Stimulated activated CD8-positive, alpha-beta memory T cell treated with anti-CD3 and anti-CD28 coated beads, Interleukin-7, amount 100 ng/mL, for 1 hour (primary cell): ENCODE measurements at regions not wholly inside any gene's neighbourhood (a gene's known extent, or its start where the extent isn't known, plus 50 kb on each side); places are given as distances from the start of the nearest gene placed in this dataset.

Experiments used
- DNase-seq, 2 donors: peaks; one replicate each; pipeline ENCODE4 v3.0.0-alpha.2; 2020; ENCODE audit warnings: low read depth in 2 of 2

DNA sequence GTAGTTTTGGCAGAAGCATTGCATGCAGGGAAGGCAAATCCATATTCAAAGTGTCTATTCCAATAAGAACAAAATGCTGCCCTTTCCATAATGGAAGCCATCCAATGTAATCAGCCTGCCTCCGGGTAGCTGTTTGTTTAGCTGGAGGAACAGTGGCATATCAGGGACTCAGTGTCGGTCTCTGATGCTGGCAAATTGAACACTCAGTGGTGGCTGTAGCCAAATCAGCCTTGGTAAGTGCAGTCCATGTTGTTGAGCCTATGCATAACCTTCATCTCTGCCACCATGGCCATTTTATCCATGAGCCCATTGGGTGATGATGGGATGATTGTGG, 147.8 kb upstream of the MAX start:
- DNase-seq = no peak

DNA sequence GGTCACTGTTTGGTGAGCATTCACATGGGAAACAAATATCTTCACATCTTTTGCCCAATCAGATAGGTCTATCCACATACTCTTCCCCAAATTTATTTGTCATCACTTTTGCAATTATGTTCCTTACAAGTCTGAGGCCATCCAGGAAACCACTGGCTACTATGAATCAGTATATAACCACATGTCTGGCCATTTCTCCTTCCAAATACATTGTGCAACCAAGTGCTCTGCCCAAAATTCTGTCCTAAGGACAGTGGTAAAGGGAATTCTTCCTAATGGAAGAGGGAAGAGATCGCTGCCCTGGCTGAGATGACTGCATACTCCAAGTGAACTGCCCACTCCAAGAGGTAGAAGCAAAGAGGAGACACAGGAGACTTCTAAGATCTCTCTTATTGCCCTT, 148.9 kb upstream of the MAX start:
- DNase-seq = no peak

DNA sequence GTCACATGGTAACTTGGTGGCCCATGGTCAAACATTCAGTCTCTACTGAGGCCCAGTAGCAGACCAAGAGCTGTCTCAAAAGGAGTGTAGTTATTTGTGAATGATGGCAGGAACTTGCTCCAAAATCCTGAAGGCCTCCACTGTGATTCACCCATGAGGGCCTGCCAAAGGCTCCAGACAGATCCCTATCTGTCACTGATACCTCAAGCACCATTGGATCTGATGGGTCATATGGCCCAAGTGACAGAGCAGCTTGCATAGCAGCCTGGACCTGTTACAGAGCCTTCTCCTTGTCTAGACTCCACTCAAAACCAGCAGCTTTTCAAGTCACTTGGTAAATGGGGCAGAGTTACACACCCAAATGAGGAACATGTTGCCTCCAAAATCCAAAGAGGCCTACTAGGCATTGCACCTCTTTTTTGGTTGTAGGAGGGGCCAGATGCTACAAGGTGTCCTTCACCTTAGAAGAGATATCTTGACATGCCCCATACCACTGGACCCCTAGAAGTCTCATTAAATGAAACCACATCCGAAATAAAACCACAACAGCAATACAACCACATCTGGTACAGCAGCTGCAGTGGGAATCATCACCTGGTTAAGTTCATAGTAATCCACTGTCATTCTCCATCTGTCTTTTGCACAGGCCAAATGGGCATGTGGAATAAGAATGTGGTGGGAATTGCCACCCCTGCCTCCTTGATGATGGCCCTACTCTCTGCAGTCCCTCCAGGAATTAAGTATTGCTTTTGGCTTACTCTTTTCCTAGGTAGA, 150.4 kb upstream of the MAX start:
- no peak for DNase-seq

DNA sequence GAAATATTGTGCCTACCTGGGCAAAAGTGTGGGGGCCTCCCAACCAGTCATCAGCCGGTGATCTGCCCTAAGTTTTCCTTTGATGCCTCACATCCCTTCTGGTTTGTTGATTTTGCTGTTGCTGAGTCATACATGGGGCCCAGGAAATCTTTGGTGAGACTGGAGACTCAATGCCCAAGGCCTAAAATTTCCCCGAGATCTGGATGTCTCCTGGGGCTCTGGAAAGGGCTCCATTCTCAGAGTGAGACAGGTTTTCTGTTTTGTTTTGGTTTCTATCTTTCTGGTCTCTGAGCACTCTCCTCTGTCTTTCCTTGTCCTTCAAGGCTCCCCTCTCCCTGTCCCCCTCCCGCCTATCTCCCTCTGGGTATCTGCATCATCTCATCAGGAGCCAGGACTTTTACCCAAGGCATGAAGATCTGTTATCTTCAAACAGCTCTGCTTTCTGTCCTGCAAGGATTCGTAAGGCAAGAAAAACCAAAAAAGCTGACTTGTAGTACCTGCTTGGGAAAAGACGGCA, 152.8 kb upstream of the MAX start:
- DNase-seq = no peak

DNA sequence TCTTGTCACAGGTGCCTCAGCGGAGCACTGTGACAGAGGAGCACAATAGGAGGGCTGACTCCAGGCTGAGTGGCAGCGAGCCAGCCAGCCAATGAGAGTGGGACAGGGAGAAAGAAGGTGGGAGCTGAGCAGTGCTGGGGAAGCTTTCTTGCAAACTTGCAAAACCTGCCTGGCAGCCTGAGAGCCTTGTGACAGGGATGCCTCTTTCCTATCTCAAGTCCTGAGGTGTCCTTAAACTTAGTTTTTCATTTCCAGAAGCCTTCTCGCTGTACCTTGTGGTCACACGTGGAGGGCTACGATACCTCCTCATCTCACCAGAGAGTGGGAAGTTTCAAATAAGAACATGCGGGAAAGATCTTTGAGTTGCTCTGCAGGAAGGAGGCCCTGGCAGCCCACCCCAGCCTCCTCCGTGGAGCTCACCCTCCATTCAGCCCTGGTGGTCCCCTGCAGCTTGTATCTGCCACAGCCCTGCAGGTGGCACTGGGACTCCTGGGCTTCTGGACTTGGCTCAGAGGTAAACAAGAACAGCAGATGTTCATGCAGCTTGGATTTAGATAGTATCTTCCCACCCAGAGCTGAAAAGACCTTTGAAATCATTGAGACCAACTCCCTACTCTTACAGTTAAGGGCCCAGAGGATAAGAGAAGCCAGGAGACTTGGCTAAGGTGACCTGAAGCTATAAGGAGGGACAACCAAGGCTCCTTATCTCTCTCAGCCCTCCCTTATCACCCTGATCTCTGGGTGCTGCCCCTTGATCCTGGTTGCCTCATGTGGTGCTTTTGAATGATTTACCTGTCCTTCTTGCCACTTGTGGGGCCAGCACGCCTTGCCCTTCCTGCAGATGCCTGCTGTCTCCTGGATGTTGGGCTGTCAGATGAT, 153.5 kb upstream of the MAX start:
- DNase-seq = no peak

DNA sequence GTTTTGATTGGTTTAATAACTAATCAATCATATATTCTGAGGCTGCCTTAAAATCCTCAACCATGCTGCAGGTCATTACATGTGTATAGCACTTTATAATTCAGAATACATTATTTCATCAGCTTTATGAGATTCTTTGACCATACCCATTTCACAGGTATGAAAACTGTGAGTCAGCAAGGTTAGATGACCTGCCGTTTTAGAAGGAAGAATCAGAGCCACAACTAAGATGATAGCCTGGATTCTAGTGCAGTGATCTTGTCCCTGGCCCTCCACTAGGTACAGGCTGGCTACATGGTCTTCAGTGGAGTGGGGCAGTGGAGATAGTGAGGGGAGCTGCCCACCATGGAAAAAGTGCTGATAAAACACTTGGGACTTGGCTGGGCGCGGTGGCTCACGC, 154.4 kb upstream of the MAX start:
- DNase-seq = no peak

DNA sequence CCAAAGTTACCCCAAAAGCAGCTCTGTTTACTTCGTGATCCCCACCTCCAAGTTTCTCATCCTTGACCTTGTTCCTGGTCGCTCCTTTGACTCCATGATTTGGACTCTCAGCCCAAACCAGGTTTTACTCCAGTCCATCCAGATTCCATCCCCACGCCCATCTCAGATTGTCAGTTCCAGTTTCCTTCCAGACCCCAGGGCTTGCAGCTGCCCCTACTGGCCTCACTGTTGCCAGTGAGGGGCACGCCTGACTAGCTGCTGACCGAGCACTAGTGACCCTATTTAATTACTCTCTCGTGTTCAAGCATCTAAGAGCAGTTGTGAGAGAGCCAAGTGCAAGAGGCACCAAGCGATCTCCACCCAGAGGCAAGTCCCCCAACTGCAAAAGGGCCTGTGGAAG, 155.1 kb upstream of the FUT8 start:
- DNase-seq = no peak

DNA sequence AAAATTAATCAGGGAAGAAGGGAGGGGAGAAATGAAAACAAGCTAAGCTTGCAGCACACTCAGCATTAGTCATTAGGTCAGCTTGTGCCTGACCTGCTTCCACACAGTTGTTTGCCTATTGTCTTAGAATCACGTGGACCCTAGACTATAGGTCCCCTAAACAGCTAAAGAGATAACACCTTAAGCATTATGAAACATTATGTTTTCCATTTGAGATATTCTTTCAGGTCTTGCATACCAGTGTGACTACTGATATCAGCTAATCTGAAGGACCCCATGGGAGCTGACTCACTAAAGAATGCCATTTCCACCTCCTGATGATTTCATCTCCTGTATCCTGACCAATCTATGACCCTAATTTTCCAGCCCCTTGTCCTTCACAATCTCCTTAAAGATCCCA, 154.1 kb upstream of the FUT8 start:
- no peak for DNase-seq

DNA sequence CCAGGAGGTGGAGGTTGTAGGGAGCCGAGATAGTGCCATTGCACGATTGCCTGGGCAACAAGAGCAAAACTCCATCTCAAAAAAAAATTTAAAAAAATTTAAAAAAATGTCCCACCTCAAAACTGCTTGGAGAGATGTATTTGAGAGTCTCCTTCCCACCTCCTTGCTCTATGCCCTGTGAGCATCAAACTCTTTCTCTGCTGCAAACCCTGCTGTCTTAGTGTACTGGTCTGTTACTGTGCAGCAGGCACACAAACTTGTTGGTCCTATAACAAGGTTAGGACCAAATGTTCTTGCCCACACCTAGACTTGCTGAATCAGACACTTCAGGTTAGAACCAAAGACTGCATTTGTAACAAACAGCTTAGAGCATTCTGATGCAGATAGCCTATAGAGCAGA, 153.5 kb upstream of the FUT8 start:
- DNase-seq = no peak

DNA sequence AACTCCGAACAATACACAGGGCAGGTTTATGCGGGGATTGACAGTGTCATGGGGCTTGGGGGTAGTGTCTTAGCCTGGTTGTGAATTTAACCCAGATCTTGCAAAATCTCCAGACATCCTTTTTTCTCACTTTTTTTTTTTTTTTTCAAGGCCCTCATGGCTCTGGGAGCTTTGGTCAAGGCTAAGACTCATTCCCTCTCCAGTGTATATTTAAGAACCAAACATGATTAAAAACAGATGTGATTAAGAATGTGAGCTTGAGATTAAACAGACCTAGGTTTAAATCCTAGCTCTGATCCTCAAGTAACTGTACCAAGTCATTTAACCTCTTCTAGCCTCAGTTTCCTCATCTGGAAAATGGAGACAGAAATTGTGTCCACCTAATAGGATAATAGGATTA, 151.7 kb upstream of the FUT8 start:
- no peak for DNase-seq

DNA sequence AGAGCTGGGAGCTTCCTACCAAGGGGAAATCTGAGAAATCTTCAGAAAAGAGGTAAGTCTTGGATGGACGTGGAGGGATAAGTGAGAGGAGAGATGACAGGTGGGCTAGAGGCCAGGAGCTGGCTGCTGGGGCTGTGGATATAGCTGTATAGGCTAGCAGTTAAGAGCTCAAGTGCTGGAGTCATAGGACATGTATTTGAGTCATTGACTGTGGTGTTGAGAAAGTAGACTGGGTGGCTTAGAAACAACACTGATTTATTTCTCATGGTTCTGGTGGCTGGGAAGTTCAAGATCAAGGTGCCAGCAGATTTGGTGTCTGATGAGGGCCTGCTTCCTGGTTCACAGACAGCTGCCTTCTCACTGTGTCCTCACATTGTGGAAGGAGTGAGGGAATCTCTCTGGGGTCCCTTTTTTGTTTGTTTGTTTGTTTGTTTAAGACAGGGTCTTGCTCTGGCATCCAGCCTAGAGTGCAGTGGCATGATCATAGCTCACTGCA, 151.1 kb upstream of the FUT8 start:
- DNase-seq = no peak

DNA sequence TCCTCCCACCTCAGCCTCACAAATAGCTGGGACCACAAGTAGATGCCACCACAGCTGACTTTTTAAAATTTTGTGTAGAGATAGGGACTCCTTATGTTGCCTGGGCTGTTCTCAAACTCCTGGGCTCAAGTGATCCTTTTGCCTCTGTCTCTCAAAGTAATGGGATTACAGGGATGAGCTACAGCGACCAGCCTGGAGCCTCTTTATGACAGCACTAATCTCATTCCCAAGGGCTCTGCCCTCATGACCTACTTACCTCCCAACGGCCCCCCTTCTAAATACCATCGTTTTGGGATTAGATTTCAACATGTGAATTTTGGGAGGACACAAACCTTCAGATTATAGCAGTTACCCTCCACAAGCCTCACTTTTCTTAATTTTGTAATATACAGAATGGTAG, 150.6 kb upstream of the FUT8 start:
- DNase-seq = no peak

DNA sequence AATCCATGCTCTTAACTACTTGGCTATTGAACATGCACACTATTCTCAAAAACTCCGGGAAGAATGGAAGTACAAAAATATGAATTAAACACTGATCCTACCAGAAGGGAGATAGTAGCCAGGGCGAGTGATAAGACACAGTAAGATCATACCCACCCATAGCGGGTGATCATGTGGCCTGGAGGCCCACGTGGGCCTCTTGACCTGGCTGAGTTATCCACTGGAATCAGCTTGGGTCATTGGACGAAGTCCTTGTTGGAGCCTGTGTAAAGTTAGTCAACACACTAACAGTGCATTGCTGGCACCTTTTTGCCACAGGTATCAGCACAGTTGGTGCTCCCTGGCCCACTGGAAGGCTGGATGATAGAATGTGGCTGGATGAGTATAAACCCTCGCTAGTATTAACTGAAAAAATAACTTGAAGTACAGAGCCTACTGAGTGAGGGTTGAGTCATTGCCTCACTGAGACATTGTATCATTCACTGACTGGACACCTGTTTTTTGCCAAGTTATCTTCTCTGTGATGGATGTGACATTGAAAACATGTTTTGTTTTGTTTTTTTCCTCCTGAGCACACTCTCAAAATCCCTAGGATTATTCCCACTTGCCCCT, 149.2 kb upstream of the FUT8 start:
- DNase-seq = no peak

DNA sequence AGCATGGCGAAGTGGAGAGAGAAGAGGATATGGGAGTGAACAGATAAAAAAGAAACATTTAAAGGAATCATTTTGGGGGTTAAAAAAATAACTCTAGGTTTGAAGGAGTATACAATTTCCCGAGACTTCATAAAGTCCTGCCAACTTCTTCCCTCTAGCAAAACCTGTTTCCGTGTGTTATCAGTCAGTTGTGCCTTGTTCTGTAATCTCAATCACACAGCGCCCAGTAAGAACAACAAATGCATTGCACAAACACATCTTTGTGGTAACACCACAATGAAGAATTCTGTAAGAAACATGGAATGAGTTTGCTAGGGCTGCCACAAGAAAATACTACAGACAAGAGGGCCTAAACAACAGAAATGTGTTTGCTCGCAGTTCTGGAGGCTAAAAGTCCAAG, 144.7 kb upstream of the FUT8 start:
- DNase-seq = no peak

DNA sequence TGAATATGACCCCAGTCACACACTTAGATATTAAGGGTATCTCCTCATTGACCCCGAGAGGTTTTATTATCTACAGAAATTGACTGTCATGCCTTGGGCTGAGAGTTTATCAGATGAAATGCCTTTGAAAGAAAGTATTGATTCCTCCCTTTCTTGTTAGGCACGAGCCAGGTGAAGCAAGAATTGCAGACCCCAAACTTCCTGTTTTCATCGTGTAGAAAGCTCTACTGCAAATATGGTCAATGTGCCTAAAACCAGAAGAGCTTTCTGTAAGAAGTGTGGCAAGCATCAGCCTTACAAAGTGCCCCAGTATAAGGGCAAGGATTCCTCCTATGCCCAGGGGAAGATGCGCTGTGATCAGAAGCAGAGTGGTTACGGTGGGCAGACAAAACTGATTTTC, 143.9 kb upstream of the FUT8 start:
- DNase-seq = no peak

DNA sequence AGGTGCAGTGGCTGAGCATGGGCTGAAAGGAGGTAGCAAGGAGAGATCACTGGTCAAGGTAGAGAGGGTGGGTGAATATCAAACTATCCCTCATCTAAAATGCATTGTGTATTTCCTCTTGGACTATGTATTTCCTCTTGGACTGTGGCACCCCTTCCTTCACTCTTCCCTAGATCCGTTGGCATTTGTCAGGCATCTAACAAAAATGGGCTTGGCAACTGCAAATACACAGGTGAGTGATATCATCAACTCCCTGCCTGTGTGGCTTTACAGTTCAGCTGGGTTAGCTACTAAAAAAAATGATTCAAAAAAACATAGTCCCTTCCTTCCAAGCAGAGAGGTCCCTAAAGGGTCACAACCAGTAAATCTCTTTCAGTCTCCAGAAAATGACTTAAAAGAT, 142.8 kb upstream of the FUT8 start:
- no peak for DNase-seq

DNA sequence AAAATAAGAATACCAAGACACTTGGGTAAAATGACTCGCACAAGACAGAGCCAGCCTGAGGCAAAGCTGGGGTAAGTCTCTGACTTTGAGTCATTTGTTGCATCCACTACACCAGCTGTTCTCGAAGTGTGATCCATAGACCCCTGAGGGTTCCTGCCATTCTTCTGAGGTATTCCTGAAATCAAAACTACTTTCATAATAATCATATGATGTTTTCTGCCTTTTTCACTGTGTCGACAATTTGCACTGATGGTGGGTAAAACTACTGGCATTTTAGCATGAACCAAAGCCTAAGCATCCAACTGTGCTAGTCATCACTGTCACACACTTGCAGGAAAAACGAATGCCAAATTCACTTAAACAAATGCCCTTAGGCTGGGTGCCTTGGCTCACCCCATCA, 135.5 kb upstream of the FUT8 start:
- DNase-seq = no peak

DNA sequence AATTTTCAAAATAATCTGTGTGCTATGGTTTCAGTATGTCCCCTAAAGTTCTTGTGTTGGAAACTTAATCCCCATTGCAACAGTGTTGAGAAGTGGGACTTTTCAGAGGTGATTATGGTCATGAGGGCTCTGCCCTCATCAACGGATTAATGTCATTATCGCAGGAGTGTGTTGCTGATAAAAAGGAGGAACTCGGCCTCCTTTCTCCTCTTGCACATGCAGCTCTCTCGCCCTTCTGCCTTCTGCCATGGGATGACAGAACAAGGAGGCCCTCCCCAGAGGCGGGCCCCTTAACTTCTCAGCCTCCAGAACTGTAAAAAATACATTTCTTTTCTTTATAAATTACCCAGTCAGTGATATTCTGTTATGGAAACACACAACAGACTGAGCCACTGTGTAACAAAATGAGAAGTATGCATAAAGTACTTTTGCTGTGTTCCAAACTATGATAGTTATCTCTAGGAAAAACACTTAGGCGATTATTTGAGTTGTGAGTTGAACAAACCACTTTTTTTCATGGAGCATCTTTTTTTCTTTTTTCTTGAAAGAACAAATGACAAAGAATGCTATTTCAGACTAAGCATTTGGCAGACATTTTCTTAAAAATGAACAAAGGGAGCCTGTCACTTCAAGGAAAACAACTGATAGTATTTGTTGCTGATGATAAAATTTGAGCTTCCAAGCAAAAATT, 134.8 kb upstream of the FUT8 start:
- no peak for DNase-seq

DNA sequence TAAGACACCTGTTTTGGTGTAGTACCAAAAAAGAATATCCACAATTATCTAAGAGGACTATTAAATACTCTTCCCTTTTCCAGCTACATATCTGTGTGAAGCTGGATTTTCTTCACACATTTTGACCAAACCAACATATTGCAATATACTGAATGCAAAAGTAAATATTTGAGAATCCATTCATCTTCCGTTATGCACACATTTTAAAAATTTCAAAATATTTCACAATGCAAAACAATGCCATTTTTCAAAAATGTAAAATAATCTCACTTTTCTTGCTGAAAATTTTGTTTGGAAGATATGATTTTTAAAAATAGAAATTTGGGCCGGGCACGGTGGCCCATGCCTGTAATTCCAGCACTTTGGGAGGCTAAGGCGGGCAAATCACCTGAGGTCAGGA, 133.9 kb upstream of the FUT8 start:
- no peak for DNase-seq

DNA sequence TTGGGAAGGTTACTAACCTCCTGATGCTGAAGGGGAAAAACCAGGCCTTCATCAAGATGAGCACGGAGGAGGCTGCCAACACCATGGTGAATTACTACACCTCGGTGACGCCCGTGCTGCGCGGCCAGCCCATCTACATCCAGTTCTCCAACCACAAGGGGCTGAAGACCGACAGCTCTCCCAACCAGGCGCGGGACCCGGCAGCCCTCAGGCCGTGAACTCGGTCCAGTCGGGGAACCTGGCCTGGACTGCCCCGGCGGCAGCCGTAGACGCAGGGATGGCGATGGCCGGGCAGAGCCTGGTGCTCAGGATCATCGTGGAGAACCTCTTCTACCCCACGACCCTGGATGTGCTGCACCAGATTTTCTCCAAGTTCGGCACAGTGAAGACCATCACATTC, 133.0 kb upstream of the FUT8 start:
- no peak for DNase-seq

DNA sequence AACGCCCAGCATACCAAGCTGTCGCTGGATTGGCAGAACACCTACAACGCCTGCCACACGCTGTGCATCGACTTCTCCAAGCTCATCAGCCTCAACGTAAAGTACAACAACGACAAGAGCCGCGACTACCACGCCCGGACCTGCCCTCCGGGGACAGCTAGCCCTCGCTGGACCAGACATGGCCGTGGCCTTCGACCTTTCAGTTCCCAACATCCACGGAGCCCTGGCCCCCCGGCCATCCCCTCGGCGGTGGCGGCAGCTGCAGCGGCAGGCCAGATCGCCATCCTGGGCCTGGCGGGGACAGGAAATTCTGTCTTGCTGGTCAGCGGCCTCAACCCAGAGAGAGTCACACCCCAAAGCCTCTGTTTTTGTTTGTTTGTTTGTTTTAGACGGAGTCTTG, 132.6 kb upstream of the FUT8 start:
- no peak for DNase-seq

DNA sequence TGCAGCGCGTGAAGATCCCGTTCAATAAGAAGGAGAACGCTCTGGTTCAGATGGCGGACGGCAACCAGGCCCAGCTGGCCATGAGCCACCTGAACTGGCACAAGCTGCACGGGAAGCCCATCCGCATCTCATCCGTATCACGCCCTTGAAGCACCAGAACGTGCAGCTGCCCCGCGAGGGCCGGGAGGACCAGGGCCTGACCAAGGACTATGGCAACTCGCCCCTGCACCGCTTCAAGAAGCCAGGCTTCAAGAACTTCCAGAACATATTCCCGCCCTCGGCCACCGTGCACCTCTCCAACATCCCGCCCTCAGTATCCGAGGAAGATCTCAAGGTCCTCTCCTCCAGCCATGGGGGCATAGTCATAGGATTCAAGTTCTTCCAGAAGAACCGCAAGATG, 131.9 kb upstream of the FUT8 start:
- DNase-seq = no peak
